ENCODE measurements at regions not wholly inside any gene's neighbourhood (a gene's known extent, or its start where the extent isn't known, plus 50 kb on each side); places are given as distances from the start of the nearest gene placed in this dataset.
"Not testable (repeated sequence)": the region's sequence is repeated elsewhere in the genome, so short reads cannot be mapped to it uniquely, and the experiment has no call there.

DNA sequence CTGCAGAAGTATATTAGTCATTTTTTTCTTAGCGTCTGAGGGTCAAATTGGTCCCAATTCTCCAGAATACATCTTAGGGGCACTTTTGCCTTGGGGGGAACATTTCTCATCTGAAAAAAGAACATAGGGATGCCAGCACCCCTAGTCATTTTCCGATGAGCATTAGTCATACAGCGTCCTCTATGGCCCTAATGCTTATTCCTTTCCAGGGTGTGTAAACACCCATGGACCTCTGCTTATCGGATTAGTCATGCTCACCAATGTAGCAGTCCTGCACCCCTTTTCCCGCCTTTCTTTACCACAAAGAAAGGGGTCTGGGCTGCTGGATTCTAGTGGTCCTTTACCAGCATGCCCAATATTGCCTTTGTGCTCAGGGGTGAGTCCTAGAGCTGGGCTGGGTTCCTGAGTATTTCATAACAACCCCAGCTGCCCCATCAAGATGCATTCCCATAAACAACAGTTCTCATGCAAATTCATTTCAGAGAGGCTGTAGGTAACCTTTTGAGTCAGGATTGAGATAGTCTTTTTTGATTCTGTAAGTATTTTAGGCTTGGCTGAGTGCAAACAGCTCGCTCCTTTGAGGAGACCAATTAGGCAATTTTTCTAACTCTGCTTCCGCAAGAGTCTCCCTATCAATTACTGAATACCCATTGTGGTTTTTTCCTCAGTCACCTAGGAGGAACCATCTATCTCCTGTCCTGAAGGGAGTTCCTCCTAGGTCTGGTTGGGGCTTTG is 142.4 kb upstream of the EPHA6 start:
- H3K27me3 Mint-ChIP-seq; H3K27ac Mint-ChIP-seq; CTCF ChIA-PET; ATAC-seq; POLR2A ChIA-PET; H3K36me3 Mint-ChIP-seq (ENCODE audit: low read depth); DNase-seq; H3K4me1 Mint-ChIP-seq; intact Hi-C loops (cut with DNase I, micrococcal nuclease); H3K4me3 Mint-ChIP-seq: not testable (repeated sequence)
- H3K9me3 Mint-ChIP-seq (ENCODE audit: low read depth): peaks cover 11% of the 10 kb centered on the region

DNA sequence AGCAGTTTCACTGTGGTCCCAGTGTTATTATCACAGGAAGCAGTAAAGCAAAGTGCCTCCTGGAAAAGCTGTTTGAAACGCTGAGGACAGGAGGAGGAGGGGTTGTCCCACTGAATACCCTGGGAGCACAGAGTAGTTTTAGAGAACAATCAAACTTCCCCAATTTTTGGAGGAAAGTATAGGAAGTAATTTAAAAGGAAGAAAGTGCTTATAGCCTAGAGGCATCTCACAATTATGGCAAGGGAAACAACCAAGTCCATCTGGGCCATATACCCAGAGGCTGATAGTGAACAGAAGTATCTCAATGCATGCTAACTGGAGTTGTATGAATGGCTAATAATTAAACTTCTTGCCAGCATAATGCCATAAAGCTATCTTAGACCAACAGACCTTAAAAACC is 137.2 kb upstream of the EPHA6 start:
- CTCF ChIA-PET: no interaction called here
- H3K9me3 Mint-ChIP-seq (ENCODE audit: low read depth): peaks cover 2% of the 10 kb centered on the region
- no peak overlapping the region for H3K27ac Mint-ChIP-seq
- intact Hi-C loops (cut with DNase I, micrococcal nuclease): no loop called here
- ATAC-seq (no peak), DNase-seq (no peak)
- no peaks in the 10 kb centered on the region for H3K27me3 Mint-ChIP-seq
- no peaks in the 10 kb centered on the region for H3K4me1 Mint-ChIP-seq
- no peak overlapping the region for H3K4me3 Mint-ChIP-seq
- POLR2A ChIA-PET: no interaction called here
- H3K36me3 Mint-ChIP-seq (ENCODE audit: low read depth): no peaks in the 10 kb centered on the region

DNA sequence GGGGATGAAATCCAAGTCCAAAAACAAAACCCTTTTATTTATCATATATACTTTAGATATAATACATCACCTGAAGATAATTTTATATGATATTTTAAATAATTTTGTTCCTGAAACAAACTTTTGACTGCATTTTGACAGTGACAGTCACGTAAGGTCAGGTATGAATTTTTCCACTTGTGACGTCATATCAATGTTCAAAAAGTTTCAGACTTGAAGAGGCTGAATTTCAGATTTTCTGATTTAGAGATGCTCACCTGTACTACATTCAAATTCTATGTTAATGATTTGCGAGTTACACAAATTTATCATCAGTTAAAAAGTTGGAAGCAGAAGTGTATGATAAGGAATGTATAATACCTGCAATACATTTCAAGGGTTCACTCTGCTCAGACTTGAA is 136.1 kb upstream of the EPHA6 start:
- ATAC-seq (no peak), DNase-seq (no peak)
- H3K9me3 Mint-ChIP-seq (ENCODE audit: low read depth): peaks cover 2% of the 10 kb centered on the region
- H3K27me3 Mint-ChIP-seq: no peaks in the 10 kb centered on the region
- no peaks in the 10 kb centered on the region for H3K36me3 Mint-ChIP-seq (ENCODE audit: low read depth)
- H3K27ac Mint-ChIP-seq: no peak overlapping the region
- ChIA-PET POLR2A (no interaction called here), CTCF (no interaction called here)
- intact Hi-C loops (cut with DNase I, micrococcal nuclease): no loop called here
- no peak overlapping the region for H3K4me3 Mint-ChIP-seq
- no peaks in the 10 kb centered on the region for H3K4me1 Mint-ChIP-seq

DNA sequence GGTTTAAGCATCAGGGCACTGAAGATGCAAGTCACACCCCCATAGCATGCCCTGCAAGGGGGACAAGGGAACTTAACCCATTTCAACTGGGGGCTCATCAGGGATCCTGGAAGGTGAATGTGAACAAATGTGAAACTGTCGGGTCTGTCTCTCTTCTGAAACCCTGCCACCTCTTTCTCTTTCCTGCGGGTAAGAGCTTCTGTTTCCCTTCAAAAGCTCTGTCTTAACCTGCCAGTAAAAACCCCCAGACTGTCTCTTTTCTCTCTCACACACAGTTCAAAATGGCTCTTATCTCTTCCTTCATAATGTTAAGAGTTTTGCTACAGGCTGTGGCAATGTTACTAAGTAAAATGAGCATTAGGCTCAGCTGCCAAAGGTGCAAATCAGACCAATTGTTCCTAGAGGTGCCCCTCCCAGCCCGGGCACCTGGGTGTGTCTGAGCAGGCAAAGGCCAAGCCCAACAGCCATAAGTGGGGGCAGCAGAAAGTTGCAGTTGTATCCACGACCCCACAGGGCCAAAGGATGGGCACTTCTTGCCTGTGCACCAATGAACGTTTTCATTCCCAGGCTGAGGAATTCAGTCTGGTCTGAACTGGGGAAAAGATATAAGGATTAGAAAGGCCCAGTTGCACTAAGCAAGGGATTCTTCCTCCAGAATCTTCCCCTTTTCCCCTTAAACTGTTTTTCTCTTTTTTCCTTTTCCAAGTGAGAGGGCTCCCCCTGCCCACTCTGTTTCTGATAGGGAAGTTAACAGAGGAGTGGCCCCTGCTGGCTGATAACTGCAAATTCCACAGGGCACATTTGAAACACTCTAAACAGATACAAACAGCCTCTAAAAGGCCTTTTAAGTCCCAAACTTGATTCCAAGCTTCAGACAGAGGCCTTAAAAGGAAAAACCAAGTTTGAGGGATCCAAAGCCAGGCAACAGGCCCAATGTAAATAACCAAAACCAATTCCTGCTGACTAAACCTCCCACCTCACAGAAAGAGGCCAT is 113.8 kb upstream of the EPHA6 start:
- DNase-seq (no peak), ATAC-seq (no peak)
- H3K36me3 Mint-ChIP-seq (ENCODE audit: low read depth): no peaks in the 10 kb centered on the region
- no peaks in the 10 kb centered on the region for H3K27me3 Mint-ChIP-seq
- CTCF ChIA-PET: no interaction called here
- H3K27ac Mint-ChIP-seq: no peak overlapping the region
- intact Hi-C loops (cut with DNase I, micrococcal nuclease): no loop called here
- POLR2A ChIA-PET: no interaction called here
- peaks cover 14% of the 10 kb centered on the region for H3K9me3 Mint-ChIP-seq (ENCODE audit: low read depth)
- H3K4me3 Mint-ChIP-seq: no peak overlapping the region
- H3K4me1 Mint-ChIP-seq: no peaks in the 10 kb centered on the region

DNA sequence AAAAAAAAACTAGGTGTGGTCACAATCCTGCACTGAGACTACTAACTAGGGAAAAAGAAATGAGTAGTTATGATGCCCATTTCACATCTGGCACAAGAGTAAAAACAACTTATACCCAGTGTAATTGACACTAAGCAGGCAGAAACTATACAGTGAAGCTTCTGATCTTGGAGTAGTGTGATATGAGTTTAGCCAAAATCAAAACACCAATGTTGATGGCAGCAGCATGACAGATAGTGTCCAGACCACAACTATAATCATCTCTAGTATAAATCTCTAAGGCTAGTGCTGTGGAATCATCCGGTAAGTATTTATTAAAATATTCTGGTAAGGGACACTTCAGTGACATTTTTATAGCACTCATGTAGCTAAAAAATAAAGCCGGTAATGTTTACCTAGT is 108.5 kb upstream of the EPHA6 start:
- H3K36me3 Mint-ChIP-seq (ENCODE audit: low read depth): no peaks in the 10 kb centered on the region

DNA sequence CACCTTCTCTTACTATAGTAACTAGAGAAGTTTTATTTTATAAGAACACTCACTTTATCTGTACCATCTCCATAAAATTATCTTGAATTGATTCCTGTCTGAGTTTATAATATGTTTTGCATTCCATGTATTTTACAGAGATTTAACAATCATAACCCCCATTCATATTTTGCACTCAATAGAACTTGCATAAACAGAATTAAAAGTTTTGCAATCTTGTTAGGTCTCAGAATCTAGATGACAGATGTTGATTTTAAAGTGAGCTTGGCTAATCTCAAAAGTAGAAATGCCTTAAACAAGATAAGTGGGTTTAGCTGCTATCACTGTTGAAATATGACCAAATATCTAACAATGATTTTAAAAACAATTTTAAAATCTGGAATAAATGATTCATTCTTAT is 107.9 kb upstream of the EPHA6 start:
- Mint-ChIP-seq H3K36me3 (ENCODE audit: low read depth) (no peaks in the 10 kb centered on the region), H3K27ac (no peak overlapping the region), H3K27me3 (no peaks in the 10 kb centered on the region), H3K9me3 (ENCODE audit: low read depth) (peaks cover 4% of the 10 kb centered on the region), H3K4me3 (no peak overlapping the region), H3K4me1 (no peaks in the 10 kb centered on the region)
- ChIA-PET CTCF (no interaction called here), POLR2A (no interaction called here)
- ATAC-seq (no peak), DNase-seq (no peak)
- intact Hi-C loops (cut with DNase I, micrococcal nuclease): no loop called here

More for the DNA sequence above, 108.5 kb upstream of the EPHA6 start:
- Mint-ChIP-seq H3K4me1 (no peaks in the 10 kb centered on the region), H3K27me3 (no peaks in the 10 kb centered on the region), H3K27ac (no peak overlapping the region), H3K4me3 (no peak overlapping the region), H3K9me3 (ENCODE audit: low read depth) (peaks cover 4% of the 10 kb centered on the region)
- CTCF ChIA-PET: no interaction called here
- POLR2A ChIA-PET: no interaction called here
- no peak for ATAC-seq
- no peak for DNase-seq
- intact Hi-C loops (cut with DNase I, micrococcal nuclease): no loop called here

DNA sequence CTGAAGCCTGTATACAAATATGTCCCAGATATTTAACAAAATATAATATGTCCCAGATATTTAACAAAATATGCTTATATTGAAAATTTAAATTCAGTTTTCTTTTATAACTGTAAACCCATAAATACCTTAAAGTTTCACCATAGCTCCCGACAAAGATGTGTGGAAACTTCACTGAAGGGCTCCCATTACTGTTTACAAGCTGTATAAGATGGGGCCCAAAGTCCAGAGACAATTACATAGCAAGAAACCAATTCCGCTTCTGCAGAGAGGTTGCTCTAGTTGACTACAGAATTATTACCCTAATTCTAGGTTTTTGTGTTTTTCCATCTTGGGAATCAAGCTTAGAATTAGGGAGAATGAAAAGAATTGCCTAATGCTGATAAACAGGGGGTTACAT is 102.6 kb upstream of the EPHA6 start:
- intact Hi-C loops (cut with DNase I, micrococcal nuclease): no loop called here
- no peak for ATAC-seq
- CTCF ChIA-PET: interaction anchor here (0.6 kb wide), 1 partner anchor 1760 kb away, joined by 4 read pairs; no protein-coding TSS in a partner anchor

DNA sequence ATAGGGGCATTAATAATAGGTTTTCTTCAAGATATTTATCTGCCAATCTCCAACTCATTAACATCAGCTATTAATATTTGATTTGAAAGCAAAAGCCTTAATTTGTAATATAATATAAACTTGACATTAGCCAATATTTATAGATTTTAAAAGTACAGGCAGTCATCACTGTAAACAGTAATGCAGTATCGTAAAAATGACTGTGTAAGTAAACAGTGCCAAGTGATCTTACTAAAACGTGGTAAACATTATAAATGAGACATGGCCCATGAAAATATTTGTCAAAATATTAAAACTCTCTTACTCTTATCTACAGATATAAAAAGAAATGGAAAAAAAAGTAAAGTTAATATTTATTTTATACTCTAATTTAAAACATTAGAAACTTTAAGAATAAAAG is 101.6 kb upstream of the EPHA6 start:
- H3K9me3 Mint-ChIP-seq (ENCODE audit: low read depth): peaks cover 9% of the 10 kb centered on the region
- no peaks in the 10 kb centered on the region for H3K4me1 Mint-ChIP-seq
- H3K4me3 Mint-ChIP-seq: no peak overlapping the region
- POLR2A ChIA-PET: no interaction called here
- ATAC-seq: no peak
- no peaks in the 10 kb centered on the region for H3K36me3 Mint-ChIP-seq (ENCODE audit: low read depth)
- CTCF ChIA-PET: no interaction called here
- no peak overlapping the region for H3K27ac Mint-ChIP-seq
- no peaks in the 10 kb centered on the region for H3K27me3 Mint-ChIP-seq
- no peak for DNase-seq
- intact Hi-C loops (cut with DNase I, micrococcal nuclease): no loop called here

More for the DNA sequence above, 102.6 kb upstream of the EPHA6 start:
- Mint-ChIP-seq H3K4me3 (no peak overlapping the region), H3K4me1 (no peaks in the 10 kb centered on the region), H3K9me3 (ENCODE audit: low read depth) (peaks cover 9% of the 10 kb centered on the region), H3K27me3 (no peaks in the 10 kb centered on the region), H3K27ac (no peak overlapping the region), H3K36me3 (ENCODE audit: low read depth) (no peaks in the 10 kb centered on the region)
- no peak for DNase-seq
- POLR2A ChIA-PET: no interaction called here

DNA sequence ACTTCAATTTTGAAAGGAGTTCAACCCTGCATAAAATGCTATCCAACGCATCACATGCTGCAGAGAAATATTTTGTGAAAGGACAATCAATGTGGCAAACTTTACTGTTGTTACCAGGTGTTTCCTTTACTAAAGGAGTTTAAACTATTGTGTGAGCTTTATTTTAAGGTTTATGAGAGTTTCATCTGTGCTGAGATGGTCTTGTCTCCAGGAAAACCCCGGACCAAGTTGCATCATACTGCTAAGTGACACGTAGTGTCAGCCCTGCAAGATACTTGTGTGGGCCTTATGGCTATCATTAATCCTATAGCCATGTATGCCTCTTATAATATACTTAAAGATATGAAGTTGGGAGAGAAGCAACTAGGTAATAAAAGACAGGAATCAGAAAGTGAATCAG is 94.5 kb upstream of the EPHA6 start:
- no peak for ATAC-seq
- POLR2A ChIA-PET: no interaction called here

DNA sequence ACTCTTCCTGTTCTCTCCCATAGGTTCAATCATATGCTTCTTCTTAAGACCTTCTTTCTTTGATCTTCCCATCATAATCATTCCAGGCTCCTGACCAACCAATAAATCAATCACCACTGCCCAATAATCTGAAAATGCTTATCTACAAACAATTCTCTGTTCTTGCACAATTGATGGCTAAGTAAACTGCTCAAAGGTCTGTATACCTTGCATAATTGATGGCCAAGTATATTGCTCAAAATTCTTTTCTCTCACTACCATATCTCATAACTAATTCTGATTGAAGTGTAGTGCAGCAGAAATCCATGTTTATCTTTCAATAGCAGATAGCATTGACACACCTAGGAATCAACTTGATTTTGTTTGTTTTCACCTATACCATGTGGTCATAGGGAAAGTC is 83.4 kb upstream of the EPHA6 start:
- Mint-ChIP-seq H3K27ac (no peak overlapping the region), H3K27me3 (no peaks in the 10 kb centered on the region), H3K4me1 (no peaks in the 10 kb centered on the region), H3K4me3 (no peak overlapping the region), H3K36me3 (ENCODE audit: low read depth) (no peaks in the 10 kb centered on the region), H3K9me3 (ENCODE audit: low read depth) (peaks cover 3% of the 10 kb centered on the region)
- ATAC-seq: no peak
- no peak for DNase-seq
- ChIA-PET POLR2A (no interaction called here), CTCF (no interaction called here)
- intact Hi-C loops (cut with DNase I, micrococcal nuclease): no loop called here

More for the DNA sequence above, 94.5 kb upstream of the EPHA6 start:
- Mint-ChIP-seq H3K4me1 (no peaks in the 10 kb centered on the region), H3K4me3 (no peak overlapping the region), H3K9me3 (ENCODE audit: low read depth) (peaks cover 4% of the 10 kb centered on the region), H3K27me3 (no peaks in the 10 kb centered on the region), H3K27ac (no peak overlapping the region), H3K36me3 (ENCODE audit: low read depth) (no peaks in the 10 kb centered on the region)
- CTCF ChIA-PET: no interaction called here
- DNase-seq: no peak
- intact Hi-C loops (cut with DNase I, micrococcal nuclease): no loop called here

DNA sequence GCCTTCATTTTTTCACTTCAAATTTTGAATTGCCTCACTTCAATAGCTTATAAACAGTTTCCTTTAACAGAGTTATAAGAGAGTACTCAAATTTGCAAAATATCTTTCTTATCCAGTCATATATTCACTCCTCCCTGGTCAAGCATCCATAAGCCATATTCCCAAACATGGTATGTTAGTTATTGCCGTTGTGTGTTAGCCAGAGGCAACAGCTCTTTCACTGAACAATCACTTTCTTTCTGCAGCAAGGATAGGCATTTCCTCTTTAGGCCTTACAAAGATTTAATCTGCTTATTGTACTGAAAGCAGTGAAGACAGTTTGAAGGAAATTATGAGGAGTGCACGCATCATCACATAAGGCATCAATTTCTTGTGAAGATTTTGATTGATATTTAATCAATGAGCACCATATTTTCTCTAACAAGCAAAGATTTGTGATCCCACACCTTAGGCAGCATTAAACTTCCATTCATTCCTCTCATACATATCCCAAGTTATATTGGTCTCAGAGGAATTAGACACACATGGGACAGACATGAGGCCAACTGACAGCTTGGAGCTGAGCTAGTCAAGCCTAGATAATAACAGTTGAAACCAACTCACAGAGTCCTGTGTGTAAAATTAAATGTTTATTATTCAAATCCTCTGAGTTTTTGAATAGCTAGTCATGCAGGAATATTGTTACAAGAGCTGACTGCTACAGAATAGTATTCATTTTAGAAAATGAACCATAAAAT is 80.0 kb upstream of the EPHA6 start:
- ATAC-seq (no peak), DNase-seq (no peak)
- no peaks in the 10 kb centered on the region for H3K27me3 Mint-ChIP-seq
- intact Hi-C loops (cut with DNase I, micrococcal nuclease): no loop called here
- H3K4me1 Mint-ChIP-seq: no peaks in the 10 kb centered on the region
- CTCF ChIA-PET: no interaction called here
- no peak overlapping the region for H3K4me3 Mint-ChIP-seq
- no peaks in the 10 kb centered on the region for H3K36me3 Mint-ChIP-seq (ENCODE audit: low read depth)
- H3K27ac Mint-ChIP-seq: no peak overlapping the region
- POLR2A ChIA-PET: no interaction called here
- peaks cover 3% of the 10 kb centered on the region for H3K9me3 Mint-ChIP-seq (ENCODE audit: low read depth)
